NCI-H1436 (cell line): ENCODE measurements at regions not wholly inside any gene's neighbourhood (a gene's known extent, or its start where the extent isn't known, plus 50 kb on each side); places are given as distances from the start of the nearest gene placed in this dataset.

Experiments used
- DNase-seq: peaks from one replicate; lab custom pipeline; 2025; lab: John Stamatoyannopoulos, UW

DNA sequence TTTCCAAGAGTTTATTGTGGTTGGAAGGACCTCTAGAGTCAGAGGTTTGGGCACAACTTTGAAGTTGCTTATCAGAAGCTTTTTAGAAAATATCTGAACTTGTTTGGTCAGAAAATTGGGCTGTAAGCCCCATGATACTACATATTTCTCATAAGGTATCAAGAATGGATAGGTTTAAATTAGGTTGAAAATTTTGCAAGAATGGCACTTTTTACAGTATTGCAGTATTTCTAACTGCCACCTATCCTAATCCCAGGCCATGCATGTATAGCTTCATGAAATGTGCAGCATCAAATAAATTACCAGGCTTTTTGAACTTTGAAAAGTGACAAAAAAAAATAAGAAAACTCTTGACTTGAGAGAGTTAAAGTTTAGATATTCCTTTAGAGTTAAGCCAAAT lies 367.2 kb downstream of the FIGN start:
- no peak for DNase-seq

DNA sequence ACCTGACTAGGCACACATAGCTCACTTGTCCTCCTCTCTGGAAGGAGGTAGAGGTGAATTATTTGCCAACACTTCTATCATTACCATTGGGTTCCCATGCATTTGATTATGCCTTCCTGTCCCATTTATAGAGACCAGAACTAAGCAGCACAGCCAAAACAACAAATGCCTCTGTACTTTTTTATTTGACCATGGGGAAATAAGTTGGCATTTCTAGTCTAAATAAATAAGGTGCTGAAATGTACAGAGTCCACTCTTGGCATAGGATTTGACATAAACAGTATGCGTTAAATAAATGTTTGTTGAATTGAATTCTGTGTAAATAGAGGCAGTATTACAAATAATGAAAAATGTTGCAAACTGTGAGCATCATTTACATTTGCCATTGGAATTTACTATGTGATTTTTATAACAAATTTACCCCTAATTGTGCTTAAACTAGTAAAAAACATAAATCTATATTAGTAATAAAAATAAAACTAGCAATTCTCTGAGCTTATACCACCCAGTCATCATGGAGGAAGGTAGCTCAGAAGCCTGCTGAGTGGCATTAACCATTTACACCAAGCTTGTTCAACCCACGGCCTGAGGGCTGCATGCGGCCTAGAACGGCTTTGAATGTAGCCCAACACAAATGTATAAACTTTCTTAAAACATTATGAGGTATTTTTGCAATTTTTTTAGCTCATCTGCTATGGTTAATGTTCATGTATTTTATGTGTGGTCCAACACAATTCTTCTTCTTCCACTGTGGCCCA lies 367.8 kb downstream of the FIGN start:
- DNase-seq, result no peak

DNA sequence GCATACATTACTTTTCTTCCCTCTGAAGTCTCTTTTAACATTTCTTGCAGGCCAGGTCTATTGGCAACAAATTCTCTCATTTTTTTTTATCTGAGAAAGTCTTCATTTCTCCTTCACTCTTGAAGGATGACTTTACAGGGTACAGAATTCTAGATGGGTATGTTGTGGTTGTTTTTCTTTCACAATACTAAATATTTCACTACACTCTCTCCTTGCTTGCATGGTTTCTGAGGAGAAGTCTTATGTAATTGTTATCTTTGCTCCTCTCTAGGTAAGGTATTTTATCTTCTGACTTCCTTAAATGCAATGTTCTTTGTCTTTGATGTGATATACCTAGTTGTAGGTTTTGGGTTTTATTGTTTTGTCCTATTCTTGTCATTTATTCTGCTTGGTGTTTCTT lies 371.1 kb downstream of the FIGN start:
- no peak for DNase-seq

DNA sequence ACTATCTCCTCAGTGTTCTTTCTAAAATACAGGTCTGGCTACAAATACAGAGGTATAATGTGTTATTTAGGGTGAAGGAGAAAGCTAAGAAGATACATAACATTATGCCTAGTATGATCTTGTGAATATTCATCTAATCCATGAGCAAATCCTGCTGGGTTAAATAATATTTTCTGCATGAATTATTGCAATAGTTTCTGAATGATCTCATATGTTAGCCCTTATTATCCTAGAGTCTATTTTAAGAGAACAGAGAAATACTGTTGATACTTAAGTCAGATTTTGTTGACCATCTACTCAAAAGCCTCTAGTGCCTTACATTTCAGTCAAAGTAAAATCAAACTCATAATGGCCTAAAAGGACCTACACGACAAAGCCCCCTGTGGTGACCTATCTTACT lies 382.3 kb downstream of the FIGN start:
- DNase-seq, result no peak

- DNase-seq, result no peak
Measured at GRCh38 chr2:163351966-163352365, 383.8 kb downstream of the FIGN start.

DNA sequence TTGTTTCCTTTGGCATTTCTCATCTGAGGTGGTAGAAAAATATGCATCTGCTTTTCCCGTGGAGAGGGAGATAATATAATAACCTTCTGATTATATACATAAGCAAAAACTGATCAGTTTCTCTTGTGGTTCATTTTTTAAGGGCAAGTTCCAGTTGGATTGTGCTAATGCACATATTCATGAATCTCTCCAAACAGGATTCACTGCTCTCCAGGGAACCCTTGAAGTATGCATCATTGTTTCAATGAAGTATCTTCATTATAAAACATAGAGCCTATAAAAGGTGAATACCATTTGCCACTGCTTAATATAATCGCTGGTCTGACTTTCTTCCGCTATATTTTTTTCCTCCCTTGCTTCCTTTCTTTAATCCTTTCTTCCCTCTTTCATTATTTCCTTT lies 384.7 kb downstream of the FIGN start:
- peak; percentile 14 for DNase-seq

- no peak for DNase-seq
Measured at GRCh38 chr2:163348857-163349380, 386.9 kb downstream of the FIGN start.

DNA sequence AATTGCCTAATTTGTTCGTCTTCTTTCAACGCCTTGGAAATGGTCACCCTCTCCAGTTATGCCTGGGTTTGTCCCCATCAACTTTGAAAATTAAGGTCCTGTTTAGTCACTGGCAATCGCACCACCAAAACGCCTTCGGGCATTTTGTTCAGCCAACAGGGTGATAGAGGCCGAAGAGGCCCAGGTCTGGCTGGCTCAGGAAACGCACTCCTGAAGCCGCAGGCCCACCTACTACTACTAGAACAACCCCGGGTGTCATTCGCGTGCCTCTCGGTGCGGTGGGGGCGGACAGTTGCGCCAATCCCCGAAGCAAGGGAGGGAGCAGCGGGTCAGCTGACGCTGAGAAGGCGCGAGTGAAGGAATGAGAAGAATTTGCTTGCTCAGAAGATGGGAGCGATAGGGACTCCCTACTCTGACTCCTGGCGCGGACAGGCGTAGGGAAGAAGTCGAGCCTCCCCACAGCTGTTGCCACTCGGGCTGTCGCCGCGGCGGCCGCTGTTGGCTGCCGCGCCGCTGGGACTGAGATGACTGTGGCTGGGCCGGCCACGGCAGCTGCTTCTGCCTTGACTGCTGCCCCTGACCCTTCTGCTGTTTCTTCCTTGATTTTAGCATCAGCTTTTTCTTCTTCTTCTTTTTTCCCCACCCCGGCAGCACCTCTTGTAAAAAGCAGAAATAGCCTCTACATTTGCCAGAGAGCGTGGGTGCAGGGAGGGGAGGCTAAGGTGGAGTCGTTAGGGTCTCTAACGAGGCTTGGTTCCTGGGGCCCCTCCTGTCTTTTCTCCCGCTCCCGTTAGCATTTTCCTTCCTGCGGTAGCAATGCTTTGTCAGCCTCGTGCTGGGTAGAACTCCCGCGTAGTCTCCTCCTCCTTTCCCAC lies 387.6 kb downstream of the FIGN start:
- DNase-seq, result no peak

DNA sequence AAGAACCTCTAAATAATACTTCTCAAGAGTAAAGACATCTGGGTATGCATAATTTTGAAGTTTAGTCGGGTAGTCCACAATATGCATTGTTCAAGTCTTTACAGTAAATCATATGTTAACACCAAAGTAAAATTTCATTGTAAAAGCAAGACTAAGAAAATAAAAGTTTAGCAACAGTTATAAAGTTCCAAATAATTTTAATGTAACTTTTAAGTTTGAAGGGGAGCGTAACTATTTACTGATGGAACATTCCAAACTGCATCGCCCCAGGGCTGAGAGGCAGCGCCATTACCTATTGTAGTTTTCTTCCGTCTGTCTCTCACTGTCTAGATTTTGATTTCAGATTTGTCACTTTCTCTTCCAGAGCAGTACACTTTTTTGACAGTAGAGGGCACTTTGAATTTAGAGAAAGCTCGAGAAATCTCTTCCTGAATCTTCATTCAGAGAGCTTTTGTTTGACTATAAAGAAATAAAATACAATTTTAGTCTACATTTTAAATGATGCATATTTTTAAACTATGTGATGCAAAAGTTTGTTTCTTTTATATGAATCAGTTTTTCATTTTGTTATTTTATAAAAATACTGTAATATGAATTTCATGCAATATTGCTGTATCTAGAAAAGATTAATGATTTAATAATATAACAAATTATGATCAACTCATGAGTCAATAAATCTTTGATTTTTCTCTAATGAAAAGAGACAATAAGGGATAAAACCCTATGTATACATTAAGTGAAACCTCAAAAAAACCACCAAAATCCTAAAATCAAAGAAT lies 389.8 kb downstream of the FIGN start:
- peak; percentile 84 for DNase-seq

DNA sequence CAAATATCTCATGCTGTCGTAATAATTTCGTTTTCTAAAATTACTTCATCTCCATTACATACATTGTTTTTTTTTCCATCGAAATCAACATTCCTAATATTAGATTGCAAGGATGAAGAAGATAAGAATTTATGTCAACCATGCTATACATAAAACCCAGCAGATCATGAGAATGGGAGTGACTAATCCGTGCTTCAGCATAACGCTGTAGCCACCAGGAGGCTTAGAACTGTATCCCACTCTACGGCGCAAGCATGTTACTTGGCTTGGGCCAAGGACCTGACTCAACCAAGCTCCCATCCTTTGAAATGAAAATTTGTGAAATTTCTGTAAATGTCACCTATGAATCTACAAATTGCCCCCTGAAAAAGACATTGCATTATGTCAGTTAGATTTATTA lies 392.5 kb downstream of the FIGN start:
- DNase-seq, result no peak

DNA sequence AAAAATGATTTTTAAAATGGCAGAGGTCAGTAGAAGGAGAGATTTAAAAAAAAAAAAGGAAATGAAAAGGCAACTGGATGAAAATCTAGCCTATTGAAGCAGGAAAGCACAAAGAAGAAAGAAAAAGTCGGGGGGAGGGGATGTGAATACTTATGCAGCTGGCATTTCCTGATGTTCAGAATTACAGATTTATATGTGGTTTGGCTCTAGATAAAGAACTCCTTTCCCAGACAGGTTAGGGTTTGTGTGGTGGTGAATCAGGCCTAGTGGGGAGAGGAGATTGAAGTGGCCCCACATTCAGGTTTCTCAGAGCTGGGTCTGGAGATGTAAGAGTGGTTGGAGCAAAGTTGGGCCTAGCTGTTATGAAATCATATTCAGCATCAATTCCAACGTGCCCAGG lies 394.4 kb downstream of the FIGN start:
- DNase-seq, result no peak

DNA sequence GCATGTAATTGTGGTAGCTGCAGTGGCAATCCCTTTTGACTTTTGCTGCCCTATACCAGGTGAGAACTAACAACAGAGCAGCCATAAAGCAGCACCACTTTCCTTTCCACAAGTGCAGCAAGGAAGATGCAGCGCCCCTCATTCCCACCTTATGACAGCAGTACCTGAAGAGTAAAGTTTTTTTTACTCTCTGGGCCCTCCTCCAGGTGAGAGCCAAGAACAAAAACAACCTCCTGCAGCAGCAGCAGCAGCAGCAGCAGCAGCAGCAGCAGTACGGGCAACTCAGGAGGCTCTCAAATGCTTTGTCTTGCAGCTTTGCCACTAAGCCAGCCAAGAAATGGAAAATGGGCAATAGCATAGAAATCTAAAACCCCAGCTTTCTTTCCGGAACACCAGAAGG lies 397.5 kb downstream of the FIGN start:
- no peak for DNase-seq

DNA sequence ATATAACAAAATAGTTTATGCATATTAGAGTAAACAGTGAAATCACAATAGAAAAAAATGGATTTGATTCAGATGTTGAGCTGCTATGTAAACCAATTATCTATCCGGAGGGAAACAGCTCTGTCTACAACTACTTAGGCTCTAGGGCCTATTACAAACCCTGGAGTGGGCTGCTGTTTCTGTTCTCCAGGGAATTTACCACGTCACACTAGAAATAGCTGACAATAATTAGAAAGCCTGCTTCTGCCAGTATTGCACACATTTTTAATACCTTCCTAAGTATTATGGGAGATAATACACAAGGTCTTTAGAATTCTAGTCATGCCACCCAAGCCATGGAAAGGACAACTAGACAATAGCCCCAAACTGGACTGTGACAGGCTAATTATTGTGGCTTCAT lies 411.1 kb downstream of the FIGN start:
- DNase-seq, result peak; percentile 98

DNA sequence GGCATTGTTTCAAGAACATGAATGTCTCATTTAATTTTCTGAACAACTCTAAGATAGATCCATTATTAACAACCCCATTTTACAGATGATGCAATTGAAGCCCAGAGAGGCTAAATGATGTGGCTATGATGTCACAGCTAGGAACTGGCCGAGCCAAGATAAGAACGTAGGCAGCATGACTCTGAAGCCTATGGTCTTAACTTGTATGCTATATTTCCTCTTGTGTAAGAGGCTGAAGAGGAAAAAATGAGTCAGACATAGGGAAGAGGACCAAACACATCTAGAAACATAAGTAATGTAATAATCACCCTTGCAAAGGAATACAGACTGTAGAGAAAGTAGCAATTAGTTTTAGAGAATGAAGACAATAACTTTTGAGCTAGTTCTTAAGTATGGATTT lies 416.8 kb downstream of the FIGN start:
- no peak for DNase-seq

GRCh38 chr2:163314712-163315111 lies 421.1 kb downstream of the FIGN start:
- no peak for DNase-seq

DNA sequence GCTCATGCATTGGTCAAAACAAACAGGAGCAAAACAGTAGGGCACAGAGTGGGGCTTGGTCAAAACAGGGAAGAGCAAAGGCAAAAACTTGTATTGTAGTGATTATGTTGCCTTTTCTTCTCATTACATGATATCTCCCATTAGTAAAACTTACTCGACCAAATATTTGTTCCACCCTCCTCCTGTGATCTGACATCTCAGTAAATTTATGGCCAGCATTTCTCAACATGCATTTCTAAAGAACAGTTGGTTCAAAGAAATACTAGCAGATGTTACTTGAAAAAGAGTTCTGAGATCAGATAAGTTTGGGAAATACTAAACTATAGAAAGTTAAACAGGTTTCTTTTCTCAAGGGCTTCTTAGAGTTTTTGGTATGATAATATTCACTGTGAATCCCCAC lies 423.1 kb downstream of the FIGN start:
- DNase-seq, result no peak

- no peak for DNase-seq
Measured at GRCh38 chr2:163306647-163307046, 429.2 kb downstream of the FIGN start.

DNA sequence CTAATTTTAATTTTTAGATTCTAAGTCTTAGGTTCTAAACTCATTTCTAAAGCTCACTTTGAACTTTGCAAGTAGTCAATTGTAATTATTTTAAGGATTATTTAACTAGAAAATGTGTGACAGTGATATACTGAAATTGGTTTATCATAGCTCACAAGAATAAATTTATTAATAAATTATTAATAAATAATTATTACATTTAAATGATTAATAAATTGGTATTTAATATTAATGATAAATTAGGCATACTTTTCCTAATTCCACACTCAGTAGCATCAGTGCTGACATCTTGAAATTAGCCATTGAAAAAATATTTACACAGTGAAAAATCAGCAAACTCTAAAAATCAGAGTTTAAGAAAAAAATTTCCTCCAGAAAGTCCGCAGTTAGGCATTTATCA lies 433.7 kb downstream of the FIGN start:
- DNase-seq, result no peak

GRCh38 chr2:163291790-163292189 lies 444.0 kb downstream of the FIGN start:
- DNase-seq, result no peak

GRCh38 chr2:163281717-163282116 lies 443.1 kb upstream of the KCNH7 start:
- no peak for DNase-seq

- DNase-seq, result no peak
Measured at GRCh38 chr2:163269374-163270021, 430.9 kb upstream of the KCNH7 start.

DNA sequence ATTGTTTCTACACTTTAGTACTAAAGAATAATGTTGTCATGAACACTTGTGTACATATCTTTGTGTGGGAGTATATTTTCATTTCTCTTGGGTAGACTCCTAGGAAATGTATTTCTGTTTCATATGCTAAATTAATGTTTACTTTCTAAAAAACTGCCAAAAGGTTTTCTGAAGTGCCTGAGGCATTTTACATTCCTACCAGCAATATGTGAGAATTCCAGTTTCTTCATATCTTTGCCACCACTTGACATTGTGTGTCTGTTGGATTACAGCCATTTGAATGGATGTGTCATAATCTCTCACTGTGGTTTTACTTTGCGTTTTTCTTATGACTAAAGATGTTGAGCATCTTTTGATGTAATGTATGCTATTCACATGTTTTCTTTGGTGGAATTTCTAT lies 428.2 kb upstream of the KCNH7 start:
- no peak for DNase-seq
